Hepatocyte (in vitro differentiated cells): ENCODE measurements at regions not wholly inside any gene's neighbourhood (a gene's known extent, or its start where the extent isn't known, plus 50 kb on each side); places are given as distances from the start of the nearest gene placed in this dataset.
"Not testable (repeated sequence)": the region's sequence is repeated elsewhere in the genome, so short reads cannot be mapped to it uniquely, and the experiment has no call there.

ENCODE experiments used
- DNase-seq: peaks from one replicate; pipeline ENCODE4 v3.0.0-alpha.2; 2016; ENCODE audit warnings: low spot score
- H2AFZ ChIP-seq: fragments of 200-600 bp; sonication (generic); 2 replicates; pipeline ENCODE4 v1.6.0; 2016; ENCODE audit warnings: antibody characterized with exemption, mild to moderate bottlenecking
- H3K27ac ChIP-seq: fragments of 200-600 bp; sonication (generic); 2 replicates; pipeline ENCODE4 v1.5.1; 2016; ENCODE audit warnings: mild to moderate bottlenecking
- H3K27me3 ChIP-seq: fragments of 200-600 bp; sonication (generic); 2 replicates; pipeline ENCODE4 v1.6.1; 2016
- H3K36me3 ChIP-seq: fragments of 200-600 bp; sonication (generic); replicated peaks from 2 replicates; pipeline ENCODE4 v1.5.1; 2016; ENCODE audit warnings: low read depth; ENCODE audit not compliant: insufficient read depth
- H3K4me1 ChIP-seq: fragments of 200-600 bp; sonication (generic); 2 replicates; pipeline ENCODE4 v1.5.1; 2016; ENCODE audit warnings: mild to moderate bottlenecking, moderate library complexity; ENCODE audit not compliant: insufficient read depth
- H3K4me2 ChIP-seq: fragments of 200-600 bp; sonication (generic); 2 replicates; pipeline ENCODE4 v1.6.0; 2016
- H3K4me3 ChIP-seq: fragments of 200-600 bp; sonication (generic); 2 replicates; pipeline ENCODE4 v1.5.1; 2016; ENCODE audit warnings: mild to moderate bottlenecking
- H3K79me2 ChIP-seq: fragments of 200-600 bp; sonication (generic); 2 replicates; pipeline ENCODE4 v1.6.0; 2017; ENCODE audit warnings: mild to moderate bottlenecking
- H3K9me2 ChIP-seq: fragments of 200-600 bp; sonication (generic); replicated peaks from 2 replicates; pipeline ENCODE4 v1.6.0; 2017; ENCODE audit warnings: mild to moderate bottlenecking; ENCODE audit not compliant: insufficient read depth
- H3K9me3 ChIP-seq: fragments of 200-600 bp; sonication (generic); 2 replicates; pipeline ENCODE4 v1.5.1; 2016; ENCODE audit warnings: low read depth, mild to moderate bottlenecking
- H4K20me1 ChIP-seq: fragments of 200-600 bp; sonication (generic); 2 replicates; pipeline ENCODE4 v1.6.0; 2016; ENCODE audit warnings: mild to moderate bottlenecking; ENCODE audit not compliant: insufficient read depth, poor library complexity, severe bottlenecking
- CTCF ChIP-seq: fragments of 200-600 bp; sonication (generic); IDR thresholded peaks from 2 replicates; pipeline ENCODE4 v1.5.1; 2016; ENCODE audit warnings: antibody characterized with exemption, mild to moderate bottlenecking; ENCODE audit not compliant: poor library complexity
- EZH2 ChIP-seq: fragments of 200-600 bp; sonication (generic); IDR thresholded peaks from 2 replicates; pipeline ENCODE4 v1.6.1; 2016; ENCODE audit warnings: antibody characterized with exemption, mild to moderate bottlenecking, borderline replicate concordance
- EZH2phosphoT487 ChIP-seq: fragments of 200-600 bp; sonication (generic); IDR thresholded peaks from one replicate; pipeline ENCODE4 v1.6.1; 2018; ENCODE audit warnings: antibody characterized with exemption, mild to moderate bottlenecking, low read depth, moderate library complexity; ENCODE audit not compliant: unreplicated experiment, severe bottlenecking
- WGBS: methylation state at CpG from one replicate; pipeline ENCODE4 v1.1.6; 2016; ENCODE audit warnings: low lambda C conversion rate; ENCODE audit errors: missing lambda C conversion rate; 5-methylcytosine and 5-hydroxymethylcytosine counted together

- WGBS, result 75% methylated on average over 3 of the region's 3 CpGs
- H4K20me1 ChIP-seq, result no peaks in the 10 kb centered on the region
These were observed 245.2 kb downstream of the PLOD2 start for GRCh38 chr3:145915787-145916186.

GRCh38 chr3:145927736-145928135 lies 233.2 kb downstream of the PLOD2 start:
- not testable (repeated sequence) for H3K9me2 ChIP-seq, H3K27ac ChIP-seq, H2AFZ ChIP-seq, H3K9me3 ChIP-seq, H3K79me2 ChIP-seq, H3K27me3 ChIP-seq, H4K20me1 ChIP-seq, H3K4me2 ChIP-seq, H3K4me3 ChIP-seq, H3K36me3 ChIP-seq, H3K4me1 ChIP-seq, DNase-seq
- 93% methylated on average over 14 of the region's 21 CpGs for WGBS

More at GRCh38 chr3:145915787-145916186, 245.2 kb downstream of the PLOD2 start:
- no peak for DNase-seq
- Histone ChIP-seq H3K4me2 (no peak overlapping the region), H3K36me3 (no peaks in the 10 kb centered on the region), H3K9me3 (no peaks in the 10 kb centered on the region), H2AFZ (no peak overlapping the region), H3K4me1 (no peaks in the 10 kb centered on the region), H3K79me2 (no peaks in the 10 kb centered on the region), H3K4me3 (no peak overlapping the region), H3K27me3 (no peaks in the 10 kb centered on the region), H3K27ac (no peak overlapping the region), H3K9me2 (no peaks in the 10 kb centered on the region)
- TF ChIP-seq CTCF, result no peak
- no peak for TF ChIP-seq EZH2
- no peak for TF ChIP-seq EZH2phosphoT487

GRCh38 chr3:145936971-145937370 lies 224.0 kb downstream of the PLOD2 start:
- H3K4me1 ChIP-seq, result no peaks in the 10 kb centered on the region
- no peak overlapping the region for H3K4me2 ChIP-seq
- TF ChIP-seq CTCF, result no peak
- no peak for TF ChIP-seq EZH2phosphoT487
- no peak for TF ChIP-seq EZH2

GRCh38 chr3:145939431-145939830 lies 221.6 kb downstream of the PLOD2 start:
- no peaks in the 10 kb centered on the region for H3K36me3 ChIP-seq
- no peak for DNase-seq
- no peak overlapping the region for H3K27ac ChIP-seq
- H3K9me2 ChIP-seq, result no peaks in the 10 kb centered on the region
- 60% methylated on average over 2 of the region's 2 CpGs for WGBS
- H2AFZ ChIP-seq, result no peak overlapping the region
- H3K4me2 ChIP-seq, result no peak overlapping the region
- H4K20me1 ChIP-seq, result no peaks in the 10 kb centered on the region
- no peaks in the 10 kb centered on the region for H3K4me1 ChIP-seq
- no peaks in the 10 kb centered on the region for H3K9me3 ChIP-seq
- TF ChIP-seq EZH2phosphoT487 (no peak), CTCF (no peak), EZH2 (no peak)
- H3K27me3 ChIP-seq, result no peaks in the 10 kb centered on the region
- H3K79me2 ChIP-seq, result no peaks in the 10 kb centered on the region
- H3K4me3 ChIP-seq, result no peak overlapping the region

More at GRCh38 chr3:145936971-145937370, 224.0 kb downstream of the PLOD2 start:
- Histone ChIP-seq H3K9me3 (no peaks in the 10 kb centered on the region), H4K20me1 (no peaks in the 10 kb centered on the region), H3K27ac (no peak overlapping the region), H3K36me3 (no peaks in the 10 kb centered on the region), H3K9me2 (no peaks in the 10 kb centered on the region), H3K27me3 (no peaks in the 10 kb centered on the region), H2AFZ (no peak overlapping the region), H3K79me2 (no peaks in the 10 kb centered on the region), H3K4me3 (no peak overlapping the region)
- no peak for DNase-seq
- WGBS, result 79% methylated on average over 6 of the region's 6 CpGs
